ENCODE measurements at regions not wholly inside any gene's neighbourhood (a gene's known extent, or its start where the extent isn't known, plus 50 kb on each side); places are given as distances from the start of the nearest gene placed in this dataset.

DNA sequence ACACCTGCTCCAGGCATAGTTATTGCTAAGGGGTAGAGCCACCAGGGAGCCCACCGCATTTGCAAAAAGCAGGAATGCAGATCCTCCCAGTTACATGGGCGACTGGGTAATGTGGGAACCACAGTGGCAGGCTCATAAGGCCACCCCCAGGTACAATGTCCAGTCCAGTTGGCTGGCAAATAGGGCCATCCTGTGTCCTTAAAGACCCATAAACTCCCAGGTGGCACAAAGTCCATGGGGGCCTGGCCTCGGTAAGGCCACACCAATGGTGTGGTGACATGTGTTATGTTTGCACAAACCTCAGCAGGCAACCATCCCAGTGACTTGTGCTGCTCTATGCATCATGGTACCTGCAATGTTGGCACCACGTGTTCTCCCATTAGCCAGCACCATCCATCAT lies 283.6 kb upstream of the GYPC start:
- Mint-ChIP-seq H3K27me3 (no peaks in the 10 kb centered on the region), H3K4me3 (no peak overlapping the region), H3K36me3 (ENCODE audit: low read depth) (no peaks in the 10 kb centered on the region), H3K27ac (no peak overlapping the region), H3K4me1 (ENCODE audit: low read depth) (no peaks in the 10 kb centered on the region), H3K9me3 (no peaks in the 10 kb centered on the region)
- intact Hi-C loops (cut with micrococcal nuclease), result no loop called here

DNA sequence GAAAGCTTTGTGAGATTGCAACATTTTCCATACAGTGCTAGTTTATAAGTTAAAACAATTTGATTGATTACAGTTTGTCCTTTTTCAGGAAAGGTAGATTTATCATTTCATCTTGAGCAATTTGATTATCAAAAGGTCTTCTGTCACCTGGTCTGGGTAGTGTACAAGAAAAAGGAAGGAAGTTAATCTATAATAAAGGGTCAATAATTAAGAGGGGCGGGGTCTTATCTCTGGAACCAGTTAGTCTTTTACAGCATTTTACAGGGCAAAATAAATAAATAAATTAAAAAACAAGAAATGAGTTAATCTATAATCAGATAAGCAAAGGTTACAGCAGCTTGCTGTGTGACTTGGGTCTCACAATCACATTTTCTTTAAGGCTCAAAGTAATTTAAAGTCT lies 277.8 kb upstream of the GYPC start:
- Mint-ChIP-seq H3K9me3 (no peaks in the 10 kb centered on the region), H3K4me3 (no peak overlapping the region), H3K27ac (no peak overlapping the region), H3K27me3 (peaks cover 3% of the 10 kb centered on the region), H3K36me3 (ENCODE audit: low read depth) (no peaks in the 10 kb centered on the region), H3K4me1 (ENCODE audit: low read depth) (no peaks in the 10 kb centered on the region)
- intact Hi-C loops (cut with micrococcal nuclease), result no loop called here

DNA sequence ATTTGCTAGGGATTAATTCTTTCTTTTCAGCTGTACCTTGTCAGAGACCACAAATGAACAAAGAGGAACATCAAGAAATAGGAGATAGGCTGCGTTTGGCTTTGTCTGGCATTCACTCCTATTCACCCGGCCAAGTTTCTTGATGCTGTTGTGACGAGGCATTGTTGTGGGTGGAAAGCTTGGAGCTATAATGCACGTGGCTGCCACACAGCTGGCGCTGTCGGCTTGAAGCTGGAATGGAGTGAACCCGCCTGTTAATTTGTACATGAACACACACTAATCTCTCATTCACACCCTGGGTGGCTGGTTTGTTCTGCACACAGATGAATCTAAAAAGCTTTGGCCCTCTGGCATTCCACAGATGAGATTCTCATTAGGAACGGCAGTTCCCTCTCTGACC lies 274.9 kb upstream of the GYPC start:
- H3K4me1 Mint-ChIP-seq (ENCODE audit: low read depth), result no peaks in the 10 kb centered on the region
- peaks cover 4% of the 10 kb centered on the region for H3K9me3 Mint-ChIP-seq
- no peak overlapping the region for H3K27ac Mint-ChIP-seq
- no peaks in the 10 kb centered on the region for H3K36me3 Mint-ChIP-seq (ENCODE audit: low read depth)
- peaks cover 3% of the 10 kb centered on the region for H3K27me3 Mint-ChIP-seq
- H3K4me3 Mint-ChIP-seq, result no peak overlapping the region
- intact Hi-C loops (cut with micrococcal nuclease), result no loop called here

DNA sequence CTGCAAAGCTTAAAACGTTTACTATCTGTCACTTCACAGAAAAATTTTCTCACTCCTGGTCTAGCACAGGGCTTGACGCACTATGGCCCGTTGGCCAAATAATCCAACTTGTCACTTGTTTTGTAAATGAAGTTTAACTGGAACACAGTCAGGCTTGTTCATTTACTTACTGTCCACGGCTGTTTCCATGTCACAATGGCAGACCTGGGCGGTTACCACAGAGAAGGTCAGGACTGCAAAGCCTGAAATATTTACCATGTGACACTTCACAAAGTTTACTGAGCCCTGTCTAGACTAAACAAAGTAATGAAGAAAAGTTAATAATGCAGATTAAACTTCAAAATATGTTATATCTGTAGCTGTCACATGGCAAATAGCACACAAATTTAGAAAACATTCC lies 273.0 kb upstream of the GYPC start:
- Mint-ChIP-seq H3K36me3 (ENCODE audit: low read depth) (no peaks in the 10 kb centered on the region), H3K4me3 (no peak overlapping the region), H3K27me3 (peaks cover 3% of the 10 kb centered on the region), H3K9me3 (peaks cover 23% of the 10 kb centered on the region), H3K4me1 (ENCODE audit: low read depth) (no peaks in the 10 kb centered on the region), H3K27ac (no peak overlapping the region)
- intact Hi-C loops (cut with micrococcal nuclease), result no loop called here

DNA sequence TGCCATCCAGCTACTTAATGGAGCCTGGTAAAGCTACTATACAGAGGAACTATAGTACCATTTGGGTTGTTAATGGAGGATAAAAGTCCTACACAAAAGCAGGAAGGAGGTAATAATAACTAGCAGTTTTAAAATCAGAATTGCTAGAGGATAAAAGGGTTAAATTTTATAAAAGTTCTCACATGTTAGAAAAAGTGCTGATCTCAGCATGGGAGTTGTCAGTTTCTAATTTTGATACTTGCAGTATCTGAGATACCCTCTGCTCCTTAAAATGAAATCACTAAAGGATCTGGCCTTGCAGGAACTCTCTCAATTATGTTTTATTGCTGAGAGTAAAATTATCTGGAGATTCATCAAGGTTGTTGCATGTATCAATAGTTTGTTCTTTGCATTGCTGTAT lies 272.2 kb upstream of the GYPC start:
- H3K9me3 Mint-ChIP-seq, result peaks cover 31% of the 10 kb centered on the region
- no peaks in the 10 kb centered on the region for H3K4me1 Mint-ChIP-seq (ENCODE audit: low read depth)
- intact Hi-C loops (cut with micrococcal nuclease), result no loop called here

DNA sequence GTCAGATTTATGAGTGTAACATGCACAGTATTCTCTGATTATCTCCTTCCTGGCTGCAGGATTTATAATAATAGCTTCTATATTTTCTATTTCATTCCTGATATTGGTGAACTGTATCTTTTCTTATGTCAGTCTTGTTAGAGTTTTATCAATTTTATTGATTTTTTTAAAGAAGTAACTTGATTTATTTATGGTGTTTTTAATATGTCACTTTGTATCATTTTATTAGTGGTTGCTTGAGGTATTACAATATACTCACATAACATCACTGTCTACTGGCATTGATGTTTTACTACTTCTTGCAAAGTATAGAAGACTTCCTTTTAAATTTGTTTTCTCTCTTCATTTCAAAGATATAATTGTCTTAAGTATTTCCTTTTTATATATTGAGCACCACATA lies 270.5 kb upstream of the GYPC start:
- H3K27ac Mint-ChIP-seq, result no peak overlapping the region
- H3K27me3 Mint-ChIP-seq, result peaks cover 1% of the 10 kb centered on the region
- no peaks in the 10 kb centered on the region for H3K36me3 Mint-ChIP-seq (ENCODE audit: low read depth)
- no peak overlapping the region for H3K4me3 Mint-ChIP-seq
- peaks cover 39% of the 10 kb centered on the region for H3K9me3 Mint-ChIP-seq
- H3K4me1 Mint-ChIP-seq (ENCODE audit: low read depth), result no peaks in the 10 kb centered on the region
- intact Hi-C loops (cut with micrococcal nuclease), result no loop called here

More for the DNA sequence above, 272.2 kb upstream of the GYPC start:
- H3K4me3 Mint-ChIP-seq, result no peak overlapping the region
- no peak overlapping the region for H3K27ac Mint-ChIP-seq
- no peaks in the 10 kb centered on the region for H3K36me3 Mint-ChIP-seq (ENCODE audit: low read depth)
- peaks cover 3% of the 10 kb centered on the region for H3K27me3 Mint-ChIP-seq

DNA sequence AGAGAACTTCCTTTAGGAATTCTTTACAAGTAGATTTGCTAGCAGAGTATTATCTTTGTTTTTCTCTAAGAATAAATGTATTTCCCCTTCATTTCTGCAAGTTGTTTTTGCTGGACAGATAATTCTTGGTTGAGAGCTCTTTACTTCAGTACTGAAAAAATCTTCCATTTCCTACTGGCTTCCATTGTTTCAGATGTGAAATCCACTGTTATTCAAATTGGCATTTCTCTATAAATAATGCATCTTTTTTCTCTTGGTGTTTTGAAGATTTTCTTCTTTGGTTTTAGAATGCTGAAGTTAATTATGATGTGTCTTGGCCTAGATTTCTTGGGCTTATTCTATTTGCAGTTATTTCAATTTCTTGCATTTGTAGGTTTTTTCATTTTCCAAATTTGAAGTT lies 270.0 kb upstream of the GYPC start:
- intact Hi-C loops (cut with micrococcal nuclease), result no loop called here
- Mint-ChIP-seq H3K27ac (no peak overlapping the region), H3K36me3 (ENCODE audit: low read depth) (no peaks in the 10 kb centered on the region), H3K27me3 (peaks cover 1% of the 10 kb centered on the region), H3K4me1 (ENCODE audit: low read depth) (no peaks in the 10 kb centered on the region), H3K4me3 (no peak overlapping the region), H3K9me3 (peaks cover 39% of the 10 kb centered on the region)

DNA sequence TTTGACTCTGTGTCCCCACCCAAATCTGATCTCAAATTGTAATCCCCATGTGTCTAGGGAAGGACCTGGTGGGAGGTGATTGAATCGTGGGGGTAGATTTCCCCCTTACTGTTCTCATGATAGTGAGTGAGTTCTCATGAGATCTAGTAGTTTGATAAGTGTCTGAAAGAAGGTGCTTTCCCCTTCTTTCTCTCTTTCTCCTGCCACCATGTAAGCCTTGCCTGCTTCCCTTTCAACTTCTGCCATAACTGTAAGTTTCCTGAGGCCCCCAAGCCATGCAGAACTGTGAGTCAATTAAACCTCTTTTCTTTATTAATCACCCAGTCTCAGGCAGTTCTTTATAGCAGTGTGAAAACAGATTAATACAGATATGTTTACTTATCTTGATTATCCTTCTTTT lies 266.5 kb upstream of the GYPC start:
- intact Hi-C loops (cut with micrococcal nuclease), result no loop called here
- Mint-ChIP-seq H3K9me3 (peaks cover 39% of the 10 kb centered on the region), H3K27me3 (no peaks in the 10 kb centered on the region), H3K36me3 (ENCODE audit: low read depth) (no peaks in the 10 kb centered on the region), H3K27ac (no peak overlapping the region), H3K4me3 (no peak overlapping the region), H3K4me1 (ENCODE audit: low read depth) (no peaks in the 10 kb centered on the region)

DNA sequence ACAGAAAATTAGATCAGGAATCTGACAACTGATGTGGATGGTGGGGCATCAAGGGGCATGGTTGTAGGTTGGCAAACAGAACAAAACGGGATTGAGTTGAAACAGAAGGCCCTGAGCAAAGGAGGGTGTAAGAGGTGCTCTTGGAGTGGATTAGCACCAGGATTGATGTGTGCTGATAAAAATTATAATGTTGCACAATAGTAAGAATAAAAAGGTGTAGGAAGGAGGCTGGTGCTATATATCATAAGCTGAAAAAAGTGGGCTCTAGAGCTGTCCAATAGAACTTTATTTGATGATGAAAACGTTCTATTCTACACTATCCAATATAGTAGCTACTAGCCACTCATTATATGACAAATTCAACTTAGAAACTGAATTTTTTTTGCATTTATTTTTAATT lies 263.1 kb upstream of the GYPC start:
- no peaks in the 10 kb centered on the region for H3K4me1 Mint-ChIP-seq (ENCODE audit: low read depth)
- H3K9me3 Mint-ChIP-seq, result peaks cover 17% of the 10 kb centered on the region
- no peak overlapping the region for H3K27ac Mint-ChIP-seq
- peaks cover 1% of the 10 kb centered on the region for H3K27me3 Mint-ChIP-seq
- H3K36me3 Mint-ChIP-seq (ENCODE audit: low read depth), result no peaks in the 10 kb centered on the region
- intact Hi-C loops (cut with micrococcal nuclease), result no loop called here
- no peak overlapping the region for H3K4me3 Mint-ChIP-seq

DNA sequence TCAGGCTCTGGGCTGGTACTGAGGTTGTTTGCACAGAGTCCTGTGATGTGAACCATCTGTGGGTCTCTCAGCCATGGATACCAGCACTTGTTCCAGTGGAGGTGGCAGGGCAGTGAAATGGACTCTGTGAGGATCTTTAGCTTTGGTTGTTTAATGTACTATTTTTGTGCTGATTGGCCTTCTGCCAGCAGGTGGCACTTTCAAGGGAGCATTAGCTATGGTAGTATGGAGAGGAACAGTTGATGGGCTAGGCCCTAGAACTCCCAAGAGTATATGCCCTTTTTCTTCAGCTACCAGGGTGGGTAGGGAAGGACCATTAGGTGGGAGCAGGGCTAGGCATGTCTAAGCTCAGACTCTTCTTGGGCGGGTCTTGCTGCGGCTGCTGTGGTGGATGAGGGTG lies 257.0 kb upstream of the GYPC start:
- Mint-ChIP-seq H3K36me3 (ENCODE audit: low read depth) (no peaks in the 10 kb centered on the region), H3K4me3 (no peak overlapping the region), H3K27ac (no peak overlapping the region), H3K27me3 (peaks cover 1% of the 10 kb centered on the region), H3K4me1 (ENCODE audit: low read depth) (no peaks in the 10 kb centered on the region), H3K9me3 (no peaks in the 10 kb centered on the region)
- intact Hi-C loops (cut with micrococcal nuclease), result no loop called here

DNA sequence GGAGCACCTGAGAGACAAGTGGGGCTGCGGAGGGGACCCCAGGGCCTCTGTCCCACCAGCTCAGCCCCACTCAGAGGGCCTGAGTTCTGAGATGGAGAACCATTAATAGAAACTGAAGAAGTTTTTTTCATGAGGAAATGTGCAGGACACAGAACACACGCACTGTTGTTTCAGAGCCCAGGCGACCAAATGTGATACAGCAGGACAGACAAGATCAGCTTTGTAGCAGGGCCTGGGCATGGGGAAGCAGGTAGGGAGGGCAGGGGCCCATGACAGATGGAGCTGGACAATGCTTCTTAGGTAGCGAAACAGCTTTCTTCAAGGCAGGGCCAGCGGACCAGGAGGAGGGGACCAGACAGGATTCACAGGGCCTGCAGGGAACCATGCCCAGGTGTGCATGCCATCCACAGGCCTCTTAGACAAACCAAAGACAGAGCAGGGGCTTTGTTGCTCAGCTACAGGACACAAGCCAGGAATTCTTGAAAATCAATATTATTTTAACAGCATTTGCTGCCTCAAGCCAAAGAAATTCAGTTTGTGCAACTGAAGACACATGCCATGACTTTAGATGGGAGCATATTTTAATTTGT lies 252.8 kb upstream of the GYPC start:
- H3K27ac Mint-ChIP-seq, result no peak overlapping the region
- H3K9me3 Mint-ChIP-seq, result no peaks in the 10 kb centered on the region
- no peaks in the 10 kb centered on the region for H3K27me3 Mint-ChIP-seq
- intact Hi-C loops (cut with micrococcal nuclease), result no loop called here
- H3K4me3 Mint-ChIP-seq, result no peak overlapping the region
- H3K36me3 Mint-ChIP-seq (ENCODE audit: low read depth), result no peaks in the 10 kb centered on the region
- no peaks in the 10 kb centered on the region for H3K4me1 Mint-ChIP-seq (ENCODE audit: low read depth)

DNA sequence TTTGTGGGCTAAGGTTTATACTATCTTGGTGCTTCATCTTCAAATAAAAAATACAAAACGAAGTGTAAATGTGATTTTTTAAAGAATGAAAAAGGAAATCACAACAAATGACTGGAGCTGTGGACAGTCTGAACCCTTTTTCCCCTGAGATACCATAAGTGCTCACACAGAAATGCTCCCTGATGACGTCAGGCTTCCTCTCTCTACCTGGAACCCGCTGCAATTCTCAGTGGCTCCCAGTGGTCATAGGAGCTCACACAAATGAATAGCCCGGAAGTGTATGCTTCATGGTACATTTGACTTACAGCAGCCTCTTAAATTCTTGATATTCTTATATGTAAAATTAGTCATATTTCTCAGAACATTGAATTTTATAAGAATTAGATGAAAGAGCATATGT lies 249.7 kb upstream of the GYPC start:
- Mint-ChIP-seq H3K9me3 (no peaks in the 10 kb centered on the region), H3K4me3 (no peak overlapping the region), H3K4me1 (ENCODE audit: low read depth) (no peaks in the 10 kb centered on the region), H3K27me3 (no peaks in the 10 kb centered on the region), H3K36me3 (ENCODE audit: low read depth) (no peaks in the 10 kb centered on the region), H3K27ac (no peak overlapping the region)
- intact Hi-C loops (cut with micrococcal nuclease), result no loop called here

DNA sequence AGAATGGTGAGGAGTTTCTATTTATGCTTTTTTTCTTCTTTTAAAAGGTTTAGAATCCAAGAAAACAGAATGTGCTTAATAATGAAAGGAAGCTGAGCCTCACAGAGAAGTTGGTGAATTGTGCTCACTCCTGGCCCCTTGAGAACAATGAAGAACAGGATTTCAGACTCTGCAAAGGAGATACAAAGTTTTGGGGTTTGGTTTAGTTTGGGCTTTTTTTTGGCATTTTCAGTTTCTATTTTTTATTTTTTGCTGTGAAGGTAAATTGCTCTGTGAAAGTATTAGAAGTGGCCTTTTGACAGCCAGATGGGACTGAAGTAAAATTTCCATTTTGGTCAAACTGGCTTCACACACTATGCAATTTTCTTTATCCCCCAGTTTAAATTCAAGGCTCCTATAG lies 247.3 kb upstream of the GYPC start:
- H3K9me3 Mint-ChIP-seq, result no peaks in the 10 kb centered on the region
- no peaks in the 10 kb centered on the region for H3K36me3 Mint-ChIP-seq (ENCODE audit: low read depth)
- no peak overlapping the region for H3K27ac Mint-ChIP-seq
- H3K4me1 Mint-ChIP-seq (ENCODE audit: low read depth), result no peaks in the 10 kb centered on the region
- intact Hi-C loops (cut with micrococcal nuclease), result no loop called here
- H3K4me3 Mint-ChIP-seq, result no peak overlapping the region
- no peaks in the 10 kb centered on the region for H3K27me3 Mint-ChIP-seq

DNA sequence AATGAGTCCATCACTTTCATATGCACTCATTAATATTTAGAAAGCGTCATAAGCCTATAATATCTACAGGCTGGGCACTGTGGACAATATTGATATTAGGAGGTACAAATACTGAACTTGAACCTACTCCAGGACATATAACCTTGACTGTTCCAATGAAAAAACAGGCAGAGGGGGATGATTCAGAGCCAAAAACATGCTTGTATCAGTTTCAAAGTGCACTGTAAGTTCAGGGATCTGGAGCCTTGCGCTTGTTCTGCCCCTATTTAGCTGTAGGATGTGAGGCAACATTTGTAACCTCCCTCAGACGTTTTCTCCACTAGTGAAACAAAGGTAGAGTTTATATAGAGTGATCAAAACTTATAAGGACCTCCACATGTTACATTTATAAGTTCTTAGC lies 246.1 kb upstream of the GYPC start:
- Mint-ChIP-seq H3K4me1 (ENCODE audit: low read depth) (no peaks in the 10 kb centered on the region), H3K27me3 (no peaks in the 10 kb centered on the region), H3K9me3 (no peaks in the 10 kb centered on the region), H3K4me3 (no peak overlapping the region), H3K27ac (no peak overlapping the region), H3K36me3 (ENCODE audit: low read depth) (no peaks in the 10 kb centered on the region)
- intact Hi-C loops (cut with micrococcal nuclease), result no loop called here

DNA sequence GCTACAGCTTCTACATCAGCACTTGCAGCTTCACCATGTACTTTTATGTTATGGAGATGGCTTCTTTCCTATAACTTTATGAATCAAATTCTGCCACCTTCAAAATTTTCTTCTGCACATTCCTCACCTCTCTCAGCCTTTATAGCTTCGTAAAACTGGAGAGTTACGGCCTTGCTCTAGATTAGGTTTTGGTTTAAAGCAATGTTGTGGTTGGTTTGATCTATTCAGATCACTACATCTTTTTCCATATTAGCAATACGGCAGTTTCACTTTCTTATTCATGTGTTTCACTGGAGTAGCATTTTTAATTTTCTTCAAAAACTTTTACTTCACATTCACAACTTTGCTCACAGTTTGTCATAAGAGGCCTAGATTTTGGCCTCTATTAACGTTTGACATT lies 242.9 kb upstream of the GYPC start:
- Mint-ChIP-seq H3K27ac (no peak overlapping the region), H3K4me3 (no peak overlapping the region), H3K4me1 (ENCODE audit: low read depth) (no peaks in the 10 kb centered on the region), H3K27me3 (no peaks in the 10 kb centered on the region), H3K9me3 (no peaks in the 10 kb centered on the region), H3K36me3 (ENCODE audit: low read depth) (no peaks in the 10 kb centered on the region)
- intact Hi-C loops (cut with micrococcal nuclease), result no loop called here
